Astrocyte (in vitro differentiated cells and primary cell): ENCODE measurements at regions not wholly inside any gene's neighbourhood (a gene's known extent, or its start where the extent isn't known, plus 50 kb on each side); places are given as distances from the start of the nearest gene placed in this dataset.

Source experiments
- DNase-seq: peaks from one replicate; pipeline ENCODE4 v3.0.0-alpha.2; 2010; ENCODE audit warnings: low read depth
- FAIRE-seq: peaks from 2 replicates; lab custom pipeline; 2011; peaks lifted over from hg19 to GRCh38; lab: Jason Lieb, UNC
- H2AFZ ChIP-seq: 2 replicates; pipeline ENCODE4 v1.6.0; 2012; ENCODE audit warnings: low read depth, low read length, inconsistent platforms
- H3K27ac ChIP-seq: 2 replicates; pipeline ENCODE4 v1.5.1; 2011; ENCODE audit warnings: low read depth, low read length, inconsistent platforms
- H3K27me3 ChIP-seq: 2 replicates; pipeline ENCODE4 v1.6.0; 2011; ENCODE audit warnings: low read length, inconsistent platforms; ENCODE audit not compliant: insufficient read depth
- H3K36me3 ChIP-seq: 2 replicates; pipeline ENCODE4 v1.5.1; 2011; ENCODE audit warnings: low read length, inconsistent platforms; ENCODE audit not compliant: insufficient read depth
- H3K4me1 ChIP-seq: 2 replicates; pipeline ENCODE4 v1.5.1; 2011; ENCODE audit warnings: low read length, inconsistent platforms; ENCODE audit not compliant: insufficient read depth
- H3K4me2 ChIP-seq: 2 replicates; pipeline ENCODE4 v1.6.0; 2012; ENCODE audit warnings: low read length, inconsistent platforms
- H3K4me3 ChIP-seq: 2 replicates; pipeline ENCODE4 v1.5.1; 2011; ENCODE audit warnings: low read depth, mild to moderate bottlenecking, low read length, inconsistent platforms; ENCODE audit not compliant: insufficient read depth
- H3K79me2 ChIP-seq: 2 replicates; pipeline ENCODE4 v1.6.0; 2012; ENCODE audit warnings: mild to moderate bottlenecking, low read length, inconsistent platforms; ENCODE audit not compliant: insufficient read depth
- H3K9ac ChIP-seq: 2 replicates; pipeline ENCODE4 v1.6.0; 2012; ENCODE audit warnings: mild to moderate bottlenecking, low read length, inconsistent platforms
- H3K9me3 ChIP-seq: 2 replicates; pipeline ENCODE4 v1.5.1; 2012; ENCODE audit warnings: low read depth, mild to moderate bottlenecking, low read length, inconsistent platforms; ENCODE audit not compliant: insufficient read depth
- H4K20me1 ChIP-seq: 2 replicates; pipeline ENCODE4 v1.6.0; 2012; ENCODE audit warnings: low read length, inconsistent platforms; ENCODE audit not compliant: insufficient read depth
- H3K27ac Mint-ChIP-seq: one replicate; pipeline ENCODE4 v1.8.0; 2021; ENCODE audit warnings: mild to moderate bottlenecking, mixed read lengths; ENCODE audit not compliant: unreplicated experiment
- H3K27me3 Mint-ChIP-seq: one replicate; pipeline ENCODE4 v1.8.0; 2021; ENCODE audit warnings: low read depth, mixed read lengths; ENCODE audit not compliant: unreplicated experiment
- H3K36me3 Mint-ChIP-seq: one replicate; pipeline ENCODE4 v1.8.0; 2021; ENCODE audit warnings: low read depth, mixed read lengths; ENCODE audit not compliant: unreplicated experiment
- H3K4me1 Mint-ChIP-seq: one replicate; pipeline ENCODE4 v1.8.0; 2021; ENCODE audit warnings: low read depth, mixed read lengths; ENCODE audit not compliant: unreplicated experiment
- H3K4me3 Mint-ChIP-seq: one replicate; pipeline ENCODE4 v1.8.0; 2021; ENCODE audit warnings: mild to moderate bottlenecking, moderate library complexity, mixed read lengths; ENCODE audit not compliant: unreplicated experiment
- H3K9me3 Mint-ChIP-seq: one replicate; pipeline ENCODE4 v1.8.0; 2021; ENCODE audit warnings: mild to moderate bottlenecking, mixed read lengths; ENCODE audit not compliant: unreplicated experiment
- CTCF ChIP-seq: IDR thresholded peaks from 2 replicates; pipeline ENCODE4 v1.5.1; 2011; ENCODE audit warnings: low read depth, mild to moderate bottlenecking, inconsistent platforms, low read length, moderate library complexity; ENCODE audit not compliant: insufficient read depth
- EZH2 ChIP-seq: IDR thresholded peaks from 2 replicates; pipeline ENCODE4 v1.6.1; 2012; ENCODE audit warnings: mild to moderate bottlenecking, low read length, inconsistent platforms; ENCODE audit not compliant: insufficient read depth

DNA sequence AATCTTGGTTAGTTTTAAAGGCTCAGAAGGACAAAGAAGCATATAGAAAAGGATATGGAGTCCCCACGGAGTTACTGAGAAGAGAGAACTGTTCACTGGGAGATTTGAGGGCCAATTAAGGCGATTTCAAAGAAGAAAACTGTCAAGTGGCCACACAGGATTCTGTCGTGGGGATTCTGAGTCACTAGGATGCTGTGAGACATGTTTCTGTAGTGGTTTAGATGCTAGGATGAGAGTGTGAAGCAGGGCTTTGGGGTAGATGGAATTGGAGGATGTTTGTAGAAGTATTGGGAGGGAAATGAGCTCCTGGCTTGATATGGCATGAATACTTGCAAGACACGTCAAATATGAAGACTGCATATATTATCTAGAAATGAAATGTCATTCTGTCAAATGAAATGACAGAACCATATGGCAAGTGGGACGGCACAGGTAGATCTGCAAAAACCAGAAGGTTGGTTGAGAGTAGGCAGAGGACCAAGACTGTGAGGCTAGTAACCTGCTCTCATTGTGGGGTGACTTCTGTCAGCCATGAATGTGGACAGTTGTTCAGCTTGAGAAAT lies 136.3 kb upstream of the SPRY4 start:
- no peaks in the 10 kb centered on the region for H3K27me3 ChIP-seq
- H3K9me3 ChIP-seq = peaks cover 3% of the 10 kb centered on the region
- no peaks in the 10 kb centered on the region for H3K36me3 ChIP-seq
- Mint-ChIP-seq H3K9me3 (peaks cover 7% of the 10 kb centered on the region), H3K4me1 (peaks cover 5% of the 10 kb centered on the region), H3K27me3 (peaks cover 8% of the 10 kb centered on the region), H3K4me3 (no peak overlapping the region), H3K36me3 (no peaks in the 10 kb centered on the region), H3K27ac (no peak overlapping the region)
- H3K27ac ChIP-seq = no peak overlapping the region
- H3K4me3 ChIP-seq = no peak overlapping the region
- FAIRE-seq (no peak), DNase-seq (no peak)
- H4K20me1 ChIP-seq = no peaks in the 10 kb centered on the region
- no peaks in the 10 kb centered on the region for H3K79me2 ChIP-seq
- no peak overlapping the region for H3K9ac ChIP-seq
- no peak overlapping the region for H2AFZ ChIP-seq
- TF ChIP-seq CTCF (no peak), EZH2 (no peak)
- peaks cover 5% of the 10 kb centered on the region for H3K4me1 ChIP-seq
- H3K4me2 ChIP-seq = no peak overlapping the region

- no peaks in the 10 kb centered on the region for H3K4me1 ChIP-seq
- H3K4me3 ChIP-seq = no peak overlapping the region
- peaks cover 8% of the 10 kb centered on the region for H3K9me3 Mint-ChIP-seq
- H3K4me1 Mint-ChIP-seq = peaks cover 5% of the 10 kb centered on the region
- no peak overlapping the region for H3K4me2 ChIP-seq
- TF ChIP-seq CTCF (no peak), EZH2 (no peak)
- no peaks in the 10 kb centered on the region for H3K27me3 ChIP-seq
- H3K36me3 Mint-ChIP-seq = peaks cover 1% of the 10 kb centered on the region
- H3K4me3 Mint-ChIP-seq = no peak overlapping the region
- peaks cover 10% of the 10 kb centered on the region for H3K27me3 Mint-ChIP-seq
- no peaks in the 10 kb centered on the region for H3K79me2 ChIP-seq
- FAIRE-seq (no peak), DNase-seq (no peak)
- H4K20me1 ChIP-seq = no peaks in the 10 kb centered on the region
- H3K9me3 ChIP-seq = peaks cover 3% of the 10 kb centered on the region
- no peak overlapping the region for H3K27ac Mint-ChIP-seq
- no peak overlapping the region for H3K27ac ChIP-seq
- no peak overlapping the region for H3K9ac ChIP-seq
- no peak overlapping the region for H2AFZ ChIP-seq
- H3K36me3 ChIP-seq = no peaks in the 10 kb centered on the region
Measured at GRCh38 chr5:142459209-142459608, 134.4 kb upstream of the SPRY4 start.

DNA sequence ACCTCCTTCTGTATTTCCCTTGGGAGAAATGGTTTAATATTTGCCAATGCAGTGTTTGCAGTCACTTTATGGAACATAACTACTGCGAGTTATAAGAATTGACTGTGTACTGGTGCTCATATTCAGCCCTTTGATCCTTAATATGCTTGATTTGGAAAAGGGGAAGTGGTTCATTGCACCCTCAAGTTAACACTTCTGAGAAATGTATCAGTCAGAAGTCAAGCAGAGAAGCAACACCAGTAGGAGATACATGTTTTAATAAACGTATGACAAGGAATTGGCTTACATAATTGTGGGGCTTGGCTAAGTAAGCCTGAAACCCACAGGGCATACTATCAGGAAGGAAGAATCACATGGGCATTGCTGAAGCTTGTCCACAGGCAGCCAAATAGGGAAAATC lies 131.0 kb upstream of the SPRY4 start:
- Histone ChIP-seq H3K9me3 (peaks cover 3% of the 10 kb centered on the region), H3K4me1 (no peaks in the 10 kb centered on the region), H3K27ac (no peak overlapping the region), H3K36me3 (no peaks in the 10 kb centered on the region), H3K9ac (no peak overlapping the region), H2AFZ (no peak overlapping the region), H3K4me2 (no peak overlapping the region), H4K20me1 (no peaks in the 10 kb centered on the region), H3K27me3 (no peaks in the 10 kb centered on the region), H3K4me3 (no peak overlapping the region), H3K79me2 (no peaks in the 10 kb centered on the region)
- H3K36me3 Mint-ChIP-seq = peaks cover 3% of the 10 kb centered on the region
- peaks cover 13% of the 10 kb centered on the region for H3K27me3 Mint-ChIP-seq
- no peak for FAIRE-seq
- peaks cover 11% of the 10 kb centered on the region for H3K9me3 Mint-ChIP-seq
- peaks cover 1% of the 10 kb centered on the region for H3K4me1 Mint-ChIP-seq
- no peak for DNase-seq
- H3K4me3 Mint-ChIP-seq = no peak overlapping the region
- no peak for TF ChIP-seq EZH2
- TF ChIP-seq CTCF = no peak
- H3K27ac Mint-ChIP-seq = no peak overlapping the region
